ENCODE measurements at regions not wholly inside any gene's neighbourhood (a gene's known extent, or its start where the extent isn't known, plus 50 kb on each side); places are given as distances from the start of the nearest gene placed in this dataset.

- Mint-ChIP-seq H3K27ac (no peak overlapping the region), H3K27me3 (peaks cover 9% of the 10 kb centered on the region), H3K36me3 (no peaks in the 10 kb centered on the region), H3K9me3 (ENCODE audit: low read depth) (no peaks in the 10 kb centered on the region), H3K4me3 (no peak overlapping the region), H3K4me1 (ENCODE audit: low read depth) (peaks cover 15% of the 10 kb centered on the region)
Measured at GRCh38 chr9:84107081-84107480, 126.5 kb downstream of the RMI1 start.

- no peaks in the 10 kb centered on the region for H3K9me3 Mint-ChIP-seq (ENCODE audit: low read depth)
- H3K4me3 Mint-ChIP-seq, result no peak overlapping the region
Measured at GRCh38 chr9:84107995-84108394, 127.4 kb downstream of the RMI1 start.

GRCh38 chr9:84111726-84112125 lies 131.1 kb downstream of the RMI1 start:
- Mint-ChIP-seq H3K27me3 (peaks cover 6% of the 10 kb centered on the region), H3K4me1 (ENCODE audit: low read depth) (peaks cover 14% of the 10 kb centered on the region), H3K9me3 (ENCODE audit: low read depth) (peaks cover 15% of the 10 kb centered on the region), H3K4me3 (no peak overlapping the region), H3K27ac (no peak overlapping the region), H3K36me3 (no peaks in the 10 kb centered on the region)

More at GRCh38 chr9:84107995-84108394, 127.4 kb downstream of the RMI1 start:
- Mint-ChIP-seq H3K27ac (no peak overlapping the region), H3K4me1 (ENCODE audit: low read depth) (peaks cover 15% of the 10 kb centered on the region), H3K36me3 (no peaks in the 10 kb centered on the region), H3K27me3 (peaks cover 8% of the 10 kb centered on the region)

DNA sequence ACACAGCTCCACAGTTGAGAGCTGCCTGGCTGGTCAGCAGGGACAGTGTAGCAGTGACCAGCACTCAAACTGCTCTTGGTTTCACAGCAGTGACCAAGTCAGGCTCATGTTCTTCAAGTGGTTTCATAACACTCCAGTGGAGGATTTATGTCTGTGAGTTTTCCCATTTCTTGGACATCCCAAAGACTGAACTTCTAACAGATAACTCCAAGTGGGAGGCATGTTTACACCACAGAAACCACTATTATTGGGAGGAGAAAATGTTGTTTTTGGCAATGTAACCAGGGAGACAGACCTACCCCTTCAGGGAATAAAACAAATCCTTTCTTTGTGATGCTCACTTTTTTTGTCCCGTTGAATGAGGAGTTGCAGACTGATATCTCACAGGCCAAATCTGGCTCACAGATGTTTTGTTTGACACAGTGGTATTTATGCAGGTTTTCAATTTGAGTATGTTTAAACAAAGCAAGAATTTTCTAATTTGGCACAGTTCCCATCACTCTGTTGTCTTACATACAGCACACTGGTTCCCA lies 141.5 kb downstream of the RMI1 start:
- Mint-ChIP-seq H3K36me3 (peaks cover 10% of the 10 kb centered on the region), H3K27ac (no peak overlapping the region), H3K27me3 (peaks cover 22% of the 10 kb centered on the region), H3K9me3 (ENCODE audit: low read depth) (peaks cover 8% of the 10 kb centered on the region), H3K4me1 (ENCODE audit: low read depth) (no peaks in the 10 kb centered on the region), H3K4me3 (no peak overlapping the region)

- H3K9me3 Mint-ChIP-seq (ENCODE audit: low read depth), result peaks cover 3% of the 10 kb centered on the region
- H3K27me3 Mint-ChIP-seq, result peaks cover 19% of the 10 kb centered on the region
Measured at GRCh38 chr9:84122572-84122971, 142.0 kb downstream of the RMI1 start.

DNA sequence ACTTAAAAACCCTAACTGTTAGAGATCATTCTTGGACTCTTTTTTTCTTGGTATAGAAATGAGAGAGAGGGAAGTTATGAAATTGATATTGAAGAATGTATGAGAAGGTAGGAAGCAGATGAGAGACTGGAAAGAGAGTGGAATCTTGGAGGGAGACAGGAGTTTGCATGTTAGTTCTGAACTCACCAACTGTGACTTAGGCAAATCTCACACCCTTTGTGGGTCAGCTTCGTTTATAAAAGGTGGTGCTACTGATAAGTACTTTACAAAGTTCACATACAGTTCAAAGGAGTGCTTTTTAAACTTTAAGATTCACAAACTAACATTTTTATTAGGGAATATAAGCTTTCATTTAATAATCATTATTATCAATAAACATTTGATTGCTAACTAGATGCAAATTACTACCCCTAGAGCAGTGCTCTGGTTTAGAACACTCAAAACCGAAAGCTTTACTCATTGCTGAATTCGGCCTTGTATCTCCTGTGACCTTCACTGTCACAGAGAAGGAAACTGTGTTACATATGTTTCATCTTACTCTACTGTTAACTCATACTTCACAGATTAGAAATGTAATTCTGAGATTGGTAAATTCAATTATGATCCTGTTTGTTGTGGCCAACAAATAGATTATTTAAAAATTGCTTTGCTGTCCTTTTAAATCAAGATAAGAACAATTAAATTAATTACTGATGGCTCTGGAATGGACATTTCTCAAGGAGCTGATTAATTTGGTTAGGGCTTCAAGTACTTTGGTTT lies 143.2 kb downstream of the RMI1 start:
- H3K36me3 Mint-ChIP-seq, result peaks cover 5% of the 10 kb centered on the region
- H3K27me3 Mint-ChIP-seq, result peaks cover 15% of the 10 kb centered on the region
- H3K4me1 Mint-ChIP-seq (ENCODE audit: low read depth), result no peaks in the 10 kb centered on the region
- H3K27ac Mint-ChIP-seq, result no peak overlapping the region
- H3K4me3 Mint-ChIP-seq, result no peak overlapping the region
- H3K9me3 Mint-ChIP-seq (ENCODE audit: low read depth), result no peaks in the 10 kb centered on the region

More at GRCh38 chr9:84122572-84122971, 142.0 kb downstream of the RMI1 start:
- Mint-ChIP-seq H3K36me3 (peaks cover 6% of the 10 kb centered on the region), H3K4me3 (no peak overlapping the region), H3K4me1 (ENCODE audit: low read depth) (no peaks in the 10 kb centered on the region), H3K27ac (no peak overlapping the region)

- H3K9me3 Mint-ChIP-seq (ENCODE audit: low read depth), result no peaks in the 10 kb centered on the region
- H3K36me3 Mint-ChIP-seq, result peaks cover 3% of the 10 kb centered on the region
- no peak overlapping the region for H3K4me3 Mint-ChIP-seq
- no peaks in the 10 kb centered on the region for H3K4me1 Mint-ChIP-seq (ENCODE audit: low read depth)
- H3K27ac Mint-ChIP-seq, result no peak overlapping the region
- H3K27me3 Mint-ChIP-seq, result peaks cover 10% of the 10 kb centered on the region
Measured at GRCh38 chr9:84125046-84125445, 144.4 kb downstream of the RMI1 start.

GRCh38 chr9:84129529-84129928 lies 148.9 kb downstream of the RMI1 start:
- Mint-ChIP-seq H3K4me3 (no peak overlapping the region), H3K27me3 (peaks cover 6% of the 10 kb centered on the region)

DNA sequence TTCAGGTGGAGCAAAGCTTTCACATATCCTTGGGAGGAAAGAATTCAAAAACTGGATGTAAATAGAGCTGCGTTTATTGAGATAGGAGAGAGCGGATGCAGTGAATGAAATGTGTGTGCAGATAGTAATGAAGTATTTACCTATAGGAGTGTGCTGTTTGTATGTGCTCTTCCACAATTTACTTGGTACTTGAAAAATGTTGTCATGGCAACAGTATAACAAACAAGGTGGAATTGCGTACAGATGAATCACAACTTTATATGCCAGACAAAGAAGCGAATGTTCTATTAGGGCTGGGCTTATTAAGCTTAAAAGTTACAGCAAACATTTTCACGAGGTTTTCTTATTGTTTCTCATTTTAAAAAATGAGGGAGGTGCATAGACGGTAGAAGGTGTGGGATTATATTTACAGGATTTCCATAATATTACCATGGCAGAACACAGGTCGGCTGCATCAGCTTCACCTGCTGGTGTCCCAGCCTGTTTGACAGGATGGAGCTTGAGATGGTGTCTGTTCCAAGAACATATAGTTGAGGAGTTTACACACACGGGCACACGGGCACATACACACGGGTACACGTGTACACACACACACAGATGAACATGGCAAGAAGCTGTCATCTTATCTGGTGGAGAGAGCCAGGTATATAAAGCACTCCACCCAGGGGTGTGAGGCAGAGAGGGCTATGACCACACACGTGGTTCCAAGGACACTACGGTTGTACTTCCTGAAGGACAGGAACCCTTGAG lies 155.7 kb downstream of the RMI1 start:
- H3K4me1 Mint-ChIP-seq (ENCODE audit: low read depth), result peaks cover 8% of the 10 kb centered on the region
- H3K36me3 Mint-ChIP-seq, result no peaks in the 10 kb centered on the region
- H3K27me3 Mint-ChIP-seq, result peaks cover 18% of the 10 kb centered on the region
- no peak overlapping the region for H3K4me3 Mint-ChIP-seq
- no peak overlapping the region for H3K27ac Mint-ChIP-seq
- no peaks in the 10 kb centered on the region for H3K9me3 Mint-ChIP-seq (ENCODE audit: low read depth)

More at GRCh38 chr9:84129529-84129928, 148.9 kb downstream of the RMI1 start:
- Mint-ChIP-seq H3K4me1 (ENCODE audit: low read depth) (no peaks in the 10 kb centered on the region), H3K36me3 (no peaks in the 10 kb centered on the region), H3K27ac (no peak overlapping the region), H3K9me3 (ENCODE audit: low read depth) (no peaks in the 10 kb centered on the region)

GRCh38 chr9:84137968-84138367 lies 157.4 kb downstream of the RMI1 start:
- peaks cover 10% of the 10 kb centered on the region for H3K4me1 Mint-ChIP-seq (ENCODE audit: low read depth)
- H3K27ac Mint-ChIP-seq, result no peak overlapping the region
- H3K36me3 Mint-ChIP-seq, result no peaks in the 10 kb centered on the region
- H3K27me3 Mint-ChIP-seq, result peaks cover 29% of the 10 kb centered on the region
- no peak overlapping the region for H3K4me3 Mint-ChIP-seq
- H3K9me3 Mint-ChIP-seq (ENCODE audit: low read depth), result no peaks in the 10 kb centered on the region

- H3K4me3 Mint-ChIP-seq, result no peak overlapping the region
- no peak overlapping the region for H3K27ac Mint-ChIP-seq
- H3K9me3 Mint-ChIP-seq (ENCODE audit: low read depth), result no peaks in the 10 kb centered on the region
- H3K36me3 Mint-ChIP-seq, result no peaks in the 10 kb centered on the region
- peaks cover 29% of the 10 kb centered on the region for H3K27me3 Mint-ChIP-seq
- peaks cover 10% of the 10 kb centered on the region for H3K4me1 Mint-ChIP-seq (ENCODE audit: low read depth)
Measured at GRCh38 chr9:84138541-84138940, 157.9 kb downstream of the RMI1 start.

DNA sequence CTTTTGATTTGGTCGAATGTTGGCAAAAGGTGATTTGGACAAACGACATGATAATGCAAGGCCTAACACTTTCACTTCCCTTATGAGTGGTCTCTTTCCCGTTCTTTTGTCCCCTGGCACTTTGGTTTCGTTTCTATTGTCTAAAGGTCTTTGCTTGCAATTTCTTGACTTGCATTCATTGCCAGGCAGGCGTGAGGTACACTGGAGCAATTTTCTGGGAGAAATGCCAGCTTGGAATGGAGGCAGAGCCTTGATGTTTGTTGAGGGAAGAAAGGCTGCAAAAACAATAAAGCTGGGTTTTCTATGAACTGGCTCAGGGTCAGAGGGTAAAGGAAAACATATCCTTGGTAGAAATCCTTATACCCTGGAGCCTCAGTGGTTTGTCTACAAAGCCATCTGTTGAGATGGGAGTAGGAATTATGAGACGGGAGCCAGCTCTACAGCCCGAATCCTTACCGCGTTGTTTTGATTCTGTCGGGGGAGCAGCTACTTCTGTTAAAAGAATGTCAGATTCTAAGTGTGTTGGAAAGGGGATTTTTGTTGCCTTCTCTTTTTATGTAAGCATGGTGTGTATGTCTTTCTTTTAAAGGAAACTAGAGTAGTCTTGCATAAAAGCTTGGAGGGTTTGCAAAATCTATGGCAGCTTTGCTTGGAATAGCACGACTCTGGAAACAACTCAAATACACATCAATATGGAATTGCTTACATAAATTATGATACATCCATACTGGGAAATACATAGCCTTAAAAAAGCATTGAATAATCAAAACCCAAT lies 158.9 kb downstream of the RMI1 start:
- H3K4me3 Mint-ChIP-seq, result peak overlapping the region; percentile 73
- no peak overlapping the region for H3K27ac Mint-ChIP-seq
- H3K27me3 Mint-ChIP-seq, result peaks cover 33% of the 10 kb centered on the region
- H3K9me3 Mint-ChIP-seq (ENCODE audit: low read depth), result no peaks in the 10 kb centered on the region
- H3K4me1 Mint-ChIP-seq (ENCODE audit: low read depth), result peaks cover 10% of the 10 kb centered on the region
- no peaks in the 10 kb centered on the region for H3K36me3 Mint-ChIP-seq

DNA sequence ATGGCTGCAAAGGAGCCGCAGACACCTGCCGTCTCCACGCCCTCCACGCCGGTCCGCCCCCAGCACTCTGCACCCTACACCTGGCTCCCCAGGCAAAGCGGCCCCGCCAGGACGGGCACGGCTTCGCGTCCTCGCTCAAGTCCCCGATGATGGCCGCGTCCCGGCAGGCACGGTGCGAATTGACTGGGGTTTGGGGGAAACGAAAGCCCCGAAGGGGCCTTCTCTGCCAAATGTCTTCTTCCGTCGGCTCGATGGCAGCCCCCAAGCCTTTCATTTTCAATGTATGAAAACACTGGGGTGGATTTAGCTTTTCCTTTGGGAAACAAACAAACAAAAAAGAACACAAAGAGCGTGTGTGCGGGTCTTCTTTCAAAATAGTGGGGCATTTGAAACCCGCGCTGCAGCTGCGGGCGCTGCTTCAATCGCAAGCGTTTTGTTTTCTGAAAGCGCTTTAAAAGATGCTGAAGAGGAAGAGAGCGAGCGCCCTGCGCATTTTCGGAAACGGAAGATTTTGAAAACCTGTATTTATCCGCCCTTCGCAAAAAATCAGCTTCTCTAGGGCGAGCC lies 160.0 kb downstream of the RMI1 start:
- Mint-ChIP-seq H3K27me3 (peaks cover 33% of the 10 kb centered on the region), H3K27ac (no peak overlapping the region), H3K4me1 (ENCODE audit: low read depth) (peaks cover 10% of the 10 kb centered on the region), H3K36me3 (no peaks in the 10 kb centered on the region), H3K4me3 (peak overlapping the region; percentile 88), H3K9me3 (ENCODE audit: low read depth) (no peaks in the 10 kb centered on the region)

- no peaks in the 10 kb centered on the region for H3K36me3 Mint-ChIP-seq
- H3K4me3 Mint-ChIP-seq, result peak overlapping the region; percentile 5
- H3K27ac Mint-ChIP-seq, result no peak overlapping the region
- H3K9me3 Mint-ChIP-seq (ENCODE audit: low read depth), result no peaks in the 10 kb centered on the region
- peaks cover 33% of the 10 kb centered on the region for H3K27me3 Mint-ChIP-seq
- H3K4me1 Mint-ChIP-seq (ENCODE audit: low read depth), result peaks cover 10% of the 10 kb centered on the region
Measured at GRCh38 chr9:84141741-84142370, 161.3 kb downstream of the RMI1 start.
